NCI-H1436 treated with DMSO at 0.1 percent for 48 hours (cell line): ENCODE measurements at regions not wholly inside any gene's neighbourhood (a gene's known extent, or its start where the extent isn't known, plus 50 kb on each side); places are given as distances from the start of the nearest gene placed in this dataset.

Experiments used
- DNase-seq: peaks from one replicate; lab custom pipeline; 2025; lab: John Stamatoyannopoulos, UW

- DNase-seq: no peak
These were observed 207.3 kb upstream of the MTNR1B start for GRCh38 chr11:92762121-92762540.

DNA sequence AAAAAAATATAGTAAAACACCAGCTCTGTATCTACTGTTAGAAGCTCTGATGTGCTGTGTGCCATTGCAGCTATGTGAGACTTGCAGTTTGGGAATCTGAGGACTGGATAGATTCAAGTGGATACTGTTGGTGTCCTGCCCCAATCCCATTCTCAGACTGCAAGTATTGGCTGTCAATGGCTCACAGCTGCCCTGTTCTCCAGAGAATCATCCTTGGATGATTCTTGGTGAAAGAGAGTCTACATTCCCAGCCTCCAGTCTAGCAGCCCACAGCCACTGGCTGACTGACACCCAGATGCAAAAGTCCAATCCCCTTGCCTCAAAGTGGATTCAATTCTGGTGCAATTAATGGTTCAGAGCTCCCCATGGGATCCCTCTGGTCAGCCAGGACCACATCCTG, 206.1 kb upstream of the MTNR1B start:
- no peak for DNase-seq

GRCh38 chr11:92764128-92764527, 205.3 kb upstream of the MTNR1B start:
- no peak for DNase-seq

DNA sequence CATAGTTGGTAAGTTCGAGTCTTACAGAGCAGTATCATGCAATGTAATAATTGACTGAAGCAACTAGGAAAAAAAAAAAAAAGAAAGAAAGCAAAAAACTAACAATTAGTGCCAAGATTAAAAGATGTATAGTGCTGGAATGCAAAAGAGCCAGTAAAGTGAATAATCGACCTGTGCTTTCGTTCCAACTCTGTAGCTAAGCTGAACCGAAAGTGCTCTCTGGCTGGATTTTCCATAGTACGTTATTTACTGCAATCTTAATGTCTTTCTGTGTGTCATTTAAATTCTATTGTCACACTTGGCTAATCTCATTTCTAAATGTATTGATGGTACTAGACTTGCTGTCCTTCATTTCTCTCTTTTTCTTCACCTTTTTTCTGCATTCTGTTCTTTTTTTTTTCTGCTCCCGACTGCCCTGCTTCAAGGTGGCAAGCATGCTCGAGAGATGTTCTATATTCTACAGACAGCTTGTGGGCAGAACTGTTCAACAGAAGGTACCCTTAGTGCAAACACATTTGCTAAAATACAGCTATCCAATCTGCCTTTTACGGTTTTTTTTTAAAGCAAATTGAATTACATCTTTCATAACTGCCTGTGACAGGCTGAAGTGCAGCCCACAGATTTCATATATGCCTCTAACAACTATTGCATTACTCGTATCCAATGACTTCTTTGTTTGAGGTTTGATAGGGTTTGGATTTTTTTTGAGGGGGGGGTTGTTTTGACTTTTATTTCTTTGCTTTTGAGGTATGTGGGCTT, 204.2 kb upstream of the MTNR1B start:
- no peak for DNase-seq

GRCh38 chr11:92765965-92766371, 203.5 kb upstream of the MTNR1B start:
- DNase-seq: no peak

DNA sequence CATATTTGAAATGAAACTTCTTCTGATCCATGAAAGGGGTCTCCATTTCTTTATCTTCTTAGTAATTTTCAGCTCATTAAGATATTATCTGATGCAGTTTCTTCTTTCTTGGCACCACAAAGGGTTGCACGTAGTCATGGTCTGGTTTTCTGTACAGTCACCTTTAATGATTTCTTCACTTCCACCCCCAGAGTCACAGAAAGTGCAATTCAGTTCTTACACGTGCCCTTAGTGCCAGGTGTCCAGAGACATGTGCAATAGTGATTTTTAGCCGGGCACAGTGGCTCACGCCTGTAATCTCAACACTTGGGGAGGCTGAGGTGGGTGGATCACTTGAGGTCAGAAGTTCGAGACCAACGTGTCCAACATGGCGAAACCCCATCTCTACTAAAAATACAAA, 202.8 kb upstream of the MTNR1B start:
- no peak for DNase-seq

- DNase-seq: no peak
These were observed 202.0 kb upstream of the MTNR1B start for GRCh38 chr11:92767416-92767815.

DNA sequence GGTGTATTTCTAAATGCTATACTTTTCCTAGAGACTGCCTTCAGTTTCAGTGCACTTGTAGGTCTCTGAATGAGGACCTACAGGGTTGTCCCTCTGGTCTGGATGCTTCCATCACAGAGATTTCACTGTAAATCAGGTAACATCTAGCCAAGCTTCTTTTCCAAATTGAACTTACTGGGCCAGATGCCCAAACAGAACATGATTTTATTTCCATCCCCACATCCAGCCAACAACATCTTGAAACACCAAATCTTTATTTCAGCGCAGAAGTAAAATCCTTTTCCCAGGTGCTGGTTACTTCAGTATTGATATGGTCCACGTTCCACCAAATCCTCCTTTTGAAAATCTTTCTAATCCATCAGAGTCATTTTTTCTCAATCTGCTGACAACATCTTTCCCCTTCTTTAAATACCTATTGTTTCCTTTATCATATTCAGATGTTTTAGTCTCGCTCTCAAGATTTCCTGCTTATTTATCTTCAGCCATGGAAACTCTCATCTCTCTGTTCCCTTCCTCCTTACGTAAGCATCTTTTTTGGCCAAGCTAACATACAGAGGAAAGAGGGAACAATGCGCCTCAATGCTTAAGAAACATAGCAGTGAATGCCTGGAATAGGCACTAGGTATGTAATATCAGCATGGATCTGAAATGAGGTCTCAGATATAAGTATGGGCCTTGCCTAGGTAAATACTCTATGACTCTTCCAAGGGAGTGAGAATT, 201.2 kb upstream of the MTNR1B start:
- DNase-seq: no peak

- DNase-seq: no peak
These were observed 200.3 kb upstream of the MTNR1B start for GRCh38 chr11:92769112-92769511.

DNA sequence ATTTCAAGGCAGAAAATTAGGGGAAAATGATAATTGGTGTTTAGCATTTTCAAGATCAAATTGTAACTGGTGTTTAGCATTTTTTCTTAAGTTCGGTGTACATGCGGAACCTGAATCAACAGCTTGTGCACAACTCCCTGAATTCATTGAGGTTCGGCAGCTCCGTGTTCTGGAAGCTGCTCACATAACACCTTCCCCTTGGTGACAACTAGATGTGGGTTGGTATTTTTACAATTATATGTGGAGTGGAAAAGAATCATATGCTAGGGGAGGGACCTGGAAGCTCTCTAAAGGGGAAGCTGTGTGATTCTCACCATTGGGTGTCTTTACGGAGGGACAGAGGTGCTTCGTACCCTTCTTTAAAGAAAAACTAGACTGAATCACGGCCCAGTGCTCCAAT, 199.0 kb upstream of the MTNR1B start:
- DNase-seq: no peak

DNA sequence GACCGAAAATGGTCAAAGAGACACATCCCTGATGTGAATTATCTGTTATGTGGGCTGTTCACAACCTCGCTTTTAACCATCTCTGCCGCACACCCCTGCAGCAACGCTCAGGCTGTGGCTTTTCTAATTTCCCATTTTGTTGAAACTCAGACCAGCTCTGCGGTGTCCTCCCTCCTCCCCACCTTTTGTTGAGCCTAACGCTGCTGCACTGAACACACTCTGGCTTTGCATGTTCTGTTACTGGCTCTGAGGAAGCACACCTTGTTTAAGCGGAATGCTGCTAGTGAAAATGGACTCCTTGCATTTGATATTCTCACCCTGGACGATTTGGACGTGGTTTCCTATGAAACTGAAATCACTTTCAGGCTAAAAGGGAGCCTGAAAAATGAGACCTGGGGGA, 198.5 kb upstream of the MTNR1B start:
- DNase-seq: no peak

DNA sequence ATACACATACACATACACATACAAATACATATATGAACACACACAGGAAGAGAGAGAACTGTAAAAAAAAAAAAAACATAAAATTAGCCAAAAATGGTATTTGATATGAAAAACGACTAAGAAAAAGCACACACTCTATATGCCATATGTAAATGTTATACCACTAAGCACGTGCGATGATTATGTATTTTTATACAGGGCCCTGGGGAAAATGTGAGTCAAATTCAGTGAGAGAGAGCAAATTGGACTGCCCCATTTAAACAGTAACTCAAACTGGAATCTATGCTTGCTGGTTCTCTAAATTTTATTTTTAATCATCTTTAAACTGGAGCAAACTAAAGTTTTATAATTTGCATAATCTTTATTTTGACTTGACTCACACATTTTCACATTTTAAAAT, 197.8 kb upstream of the MTNR1B start:
- no peak for DNase-seq

GRCh38 chr11:92775003-92775676, 194.3 kb upstream of the MTNR1B start:
- no peak for DNase-seq

- no peak for DNase-seq
These were observed 192.8 kb upstream of the MTNR1B start for GRCh38 chr11:92776676-92777075.

- DNase-seq: no peak
These were observed 189.7 kb upstream of the MTNR1B start for GRCh38 chr11:92779746-92780145.

- DNase-seq: no peak
These were observed 188.3 kb upstream of the MTNR1B start for GRCh38 chr11:92781151-92781550.

GRCh38 chr11:92782806-92783205, 186.6 kb upstream of the MTNR1B start:
- no peak for DNase-seq

- no peak for DNase-seq
These were observed 185.1 kb upstream of the MTNR1B start for GRCh38 chr11:92784331-92784730.

- DNase-seq: no peak
These were observed 181.8 kb upstream of the MTNR1B start for GRCh38 chr11:92787638-92788037.

DNA sequence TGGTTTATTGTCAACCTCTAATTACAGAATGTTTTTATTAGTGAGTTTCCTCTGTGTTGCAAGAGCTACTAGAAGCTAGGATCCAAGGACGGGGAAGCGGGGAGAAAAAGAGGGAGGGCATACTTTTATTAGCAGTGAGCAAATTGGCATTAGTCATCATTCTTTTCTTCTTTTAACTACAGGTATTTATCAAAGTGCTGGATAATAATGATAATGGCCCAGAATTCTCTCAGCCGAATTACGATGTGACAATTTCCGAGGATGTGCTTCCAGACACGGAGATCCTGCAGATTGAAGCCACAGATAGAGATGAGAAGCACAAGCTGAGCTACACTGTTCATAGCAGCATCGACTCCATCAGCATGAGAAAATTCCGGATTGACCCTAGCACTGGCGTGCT, 179.7 kb upstream of the MTNR1B start:
- no peak for DNase-seq

DNA sequence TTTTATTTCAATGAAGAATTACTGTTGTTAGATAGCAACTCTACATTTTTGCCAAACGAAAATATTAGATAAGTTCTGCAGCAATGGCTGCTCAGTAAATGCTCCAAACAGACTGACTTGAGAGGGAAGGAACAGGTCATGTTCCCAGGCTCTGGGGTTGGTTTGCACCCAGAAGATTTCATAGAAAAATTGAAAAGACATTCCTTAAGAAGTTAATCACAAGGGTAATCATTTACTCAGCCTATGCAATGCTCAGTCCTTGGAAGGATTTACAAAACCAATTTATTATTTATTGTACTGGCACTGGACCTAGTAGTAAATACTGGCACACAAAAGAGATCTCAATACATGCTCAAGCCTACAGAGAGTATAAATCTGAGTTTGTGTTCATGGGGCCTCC, 179.1 kb upstream of the MTNR1B start:
- DNase-seq: no peak

DNA sequence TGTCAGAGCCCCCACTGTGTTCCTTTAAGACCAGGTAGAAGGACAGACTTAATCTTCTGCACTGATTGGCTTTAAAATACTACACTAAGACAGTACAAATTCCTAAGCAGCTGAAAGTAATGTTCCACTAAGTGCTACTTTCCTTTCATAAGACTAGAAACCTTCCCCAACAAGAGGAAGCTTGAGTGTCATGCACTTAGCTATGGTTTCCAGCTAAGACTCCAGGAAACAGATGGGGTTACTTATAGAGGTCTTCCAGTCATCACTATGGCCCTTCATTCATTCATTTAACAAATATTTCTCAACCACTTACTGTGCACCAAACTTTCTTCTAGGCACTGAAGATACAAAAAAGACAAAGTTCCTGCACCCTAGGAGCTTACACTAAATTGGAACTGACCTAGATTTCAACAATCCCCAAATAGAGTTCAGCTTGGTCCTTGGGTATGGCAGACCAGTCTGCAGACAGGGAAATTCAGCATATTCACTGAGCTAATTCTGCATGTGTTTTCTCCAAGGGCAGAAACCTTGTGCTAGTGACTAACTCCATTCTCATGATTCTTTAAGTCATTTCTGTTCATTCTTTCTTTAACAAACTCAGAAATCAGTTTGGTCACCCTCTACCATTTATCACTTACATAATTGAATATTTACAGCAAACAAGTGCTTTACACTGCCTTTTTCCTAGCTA, 178.4 kb upstream of the MTNR1B start:
- DNase-seq: no peak

GRCh38 chr11:92791886-92792285, 177.6 kb upstream of the MTNR1B start:
- no peak for DNase-seq
